GM23338 (cell line): ENCODE measurements at regions not wholly inside any gene's neighbourhood (a gene's known extent, or its start where the extent isn't known, plus 50 kb on each side); places are given as distances from the start of the nearest gene placed in this dataset.

Experiments used
- ATAC-seq: fragments of 200-7000 bp; cut with Tn5 transposase; 3 replicates; pipeline ENCODE4 v1.9.1; 2020
- DNase-seq: peaks from one replicate; pipeline ENCODE4 v3.0.0-alpha.2; 2015; ENCODE audit warnings: low spot score
- H2AFZ ChIP-seq: fragments of 200-600 bp; sonication (generic); 2 replicates; pipeline ENCODE4 v1.8.0; 2016; ENCODE audit warnings: antibody characterized with exemption, mild to moderate bottlenecking, moderate library complexity
- H3F3A ChIP-seq: fragments of 200-600 bp; sonication (generic); replicated peaks from 2 replicates; pipeline ENCODE4 v1.8.0; 2017; ENCODE audit warnings: antibody characterized with exemption, mixed run types, low read depth
- H3K27ac ChIP-seq: fragments of 200-600 bp; sonication (generic); 2 replicates; pipeline ENCODE4 v1.6.1; 2016; ENCODE audit warnings: low read depth
- H3K27me3 ChIP-seq: fragments of 200-600 bp; sonication (generic); 2 replicates; pipeline ENCODE4 v1.8.0; 2016; ENCODE audit warnings: mild to moderate bottlenecking, mixed run types, moderate library complexity; ENCODE audit not compliant: insufficient read depth
- H3K36me3 ChIP-seq: fragments of 200-600 bp; sonication (generic); 2 replicates; pipeline ENCODE4 v1.8.0; 2016; ENCODE audit warnings: mild to moderate bottlenecking; ENCODE audit not compliant: insufficient read depth
- H3K4me1 ChIP-seq: fragments of 200-600 bp; sonication (generic); 2 replicates; pipeline ENCODE4 v1.8.0; 2016; ENCODE audit warnings: mild to moderate bottlenecking, moderate library complexity; ENCODE audit not compliant: insufficient read depth
- H3K4me2 ChIP-seq: fragments of 200-600 bp; sonication (generic); 2 replicates; pipeline ENCODE4 v1.7.1; 2017; ENCODE audit warnings: mixed run types
- H3K4me3 ChIP-seq: fragments of 200-600 bp; sonication (generic); 2 replicates; pipeline ENCODE4 v1.6.1; 2016; ENCODE audit warnings: mixed run types
- H3K79me2 ChIP-seq: fragments of 200-600 bp; sonication (generic); replicated peaks from 2 replicates; pipeline ENCODE4 v1.8.0; 2017; ENCODE audit warnings: mild to moderate bottlenecking; ENCODE audit not compliant: insufficient read depth
- H3K9me2 ChIP-seq: fragments of 200-600 bp; sonication (generic); 2 replicates; pipeline ENCODE4 v1.8.0; 2017; ENCODE audit not compliant: insufficient read depth
- H4K20me1 ChIP-seq: fragments of 200-600 bp; sonication (generic); replicated peaks from 2 replicates; pipeline ENCODE4 v1.8.0; 2017; ENCODE audit warnings: mild to moderate bottlenecking; ENCODE audit not compliant: insufficient read depth
- H3K27ac Mint-ChIP-seq: 2 replicates; pipeline ENCODE4 v1.8.0; 2020; ENCODE audit warnings: inconsistent platforms, mild to moderate bottlenecking, moderate library complexity, mixed read lengths
- H3K27me3 Mint-ChIP-seq: 3 replicates; pipeline ENCODE4 v1.8.0; 2022; ENCODE audit warnings: low read depth, mild to moderate bottlenecking, moderate library complexity, mixed read lengths, inconsistent platforms; ENCODE audit not compliant: insufficient read depth, poor library complexity
- H3K36me3 Mint-ChIP-seq: 3 replicates; pipeline ENCODE4 v1.8.0; 2021; ENCODE audit warnings: low read depth, mild to moderate bottlenecking, inconsistent platforms, moderate library complexity, mixed read lengths
- H3K4me1 Mint-ChIP-seq: 3 replicates; pipeline ENCODE4 v1.8.0; 2020; ENCODE audit warnings: mild to moderate bottlenecking, inconsistent platforms, mixed read lengths
- H3K4me3 Mint-ChIP-seq: 3 replicates; pipeline ENCODE4 v1.8.0; 2021; ENCODE audit warnings: moderate library complexity, mild to moderate bottlenecking, inconsistent platforms, mixed read lengths
- H3K9me3 Mint-ChIP-seq: 3 replicates; pipeline ENCODE4 v1.8.0; 2020; ENCODE audit warnings: moderate library complexity, mild to moderate bottlenecking, inconsistent platforms, mixed read lengths
- CREB1 ChIP-seq: fragments of 250-450 bp; sonication (Bioruptor Pico); IDR thresholded peaks from 2 replicates; pipeline ENCODE4 v1.5.0; 2020; ENCODE audit warnings: low read depth, mild to moderate bottlenecking, moderate library complexity
- EZH2 ChIP-seq: fragments of 200-600 bp; sonication (generic); IDR thresholded peaks from one replicate; pipeline ENCODE4 v1.8.0; 2017; ENCODE audit warnings: antibody characterized with exemption, mild to moderate bottlenecking, low read depth; ENCODE audit not compliant: unreplicated experiment
- EZH2phosphoT487 ChIP-seq: fragments of 200-600 bp; sonication (generic); IDR thresholded peaks from one replicate; pipeline ENCODE4 v1.8.1; 2018; ENCODE audit warnings: antibody characterized with exemption; ENCODE audit not compliant: unreplicated experiment
- JUNB ChIP-seq: IDR thresholded peaks from one replicate; pipeline ENCODE4 v1.6.1; 2016; ENCODE audit warnings: antibody characterized with exemption; ENCODE audit not compliant: unreplicated experiment
- NANOG ChIP-seq: IDR thresholded peaks from 2 replicates; pipeline ENCODE4 v1.6.1; 2016; ENCODE audit warnings: antibody characterized with exemption, borderline replicate concordance
- STAT1 ChIP-seq: IDR thresholded peaks from one replicate; pipeline ENCODE4 v1.6.1; 2016; ENCODE audit warnings: antibody characterized with exemption; ENCODE audit not compliant: unreplicated experiment
- ZNF114 ChIP-seq: fragments of 250-450 bp; sonication (Bioruptor Pico); IDR thresholded peaks from 2 replicates; pipeline ENCODE4 v1.5.0; 2020; ENCODE audit warnings: mild to moderate bottlenecking, moderate library complexity
- ZNF331 ChIP-seq: fragments of 250-450 bp; sonication (Bioruptor Pico); IDR thresholded peaks from 2 replicates; pipeline ENCODE4 v1.5.0; 2020; ENCODE audit warnings: low read depth, mild to moderate bottlenecking, moderate library complexity
- TF ChIP-seq, protein P1 (sequence below): IDR thresholded peaks from one replicate; pipeline ENCODE4 v1.6.1; 2018; ENCODE audit warnings: antibody characterized with exemption; ENCODE audit not compliant: unreplicated experiment
- TF ChIP-seq, protein P2 (sequence below): IDR thresholded peaks from 2 replicates; pipeline ENCODE4 v1.6.1; 2016; ENCODE audit warnings: antibody characterized with exemption
- TF ChIP-seq, protein P3 (sequence below): fragments of 250-450 bp; sonication (Bioruptor Pico); IDR thresholded peaks from 2 replicates; pipeline ENCODE4 v1.5.0; 2020; ENCODE audit warnings: mild to moderate bottlenecking, moderate library complexity

DNA sequence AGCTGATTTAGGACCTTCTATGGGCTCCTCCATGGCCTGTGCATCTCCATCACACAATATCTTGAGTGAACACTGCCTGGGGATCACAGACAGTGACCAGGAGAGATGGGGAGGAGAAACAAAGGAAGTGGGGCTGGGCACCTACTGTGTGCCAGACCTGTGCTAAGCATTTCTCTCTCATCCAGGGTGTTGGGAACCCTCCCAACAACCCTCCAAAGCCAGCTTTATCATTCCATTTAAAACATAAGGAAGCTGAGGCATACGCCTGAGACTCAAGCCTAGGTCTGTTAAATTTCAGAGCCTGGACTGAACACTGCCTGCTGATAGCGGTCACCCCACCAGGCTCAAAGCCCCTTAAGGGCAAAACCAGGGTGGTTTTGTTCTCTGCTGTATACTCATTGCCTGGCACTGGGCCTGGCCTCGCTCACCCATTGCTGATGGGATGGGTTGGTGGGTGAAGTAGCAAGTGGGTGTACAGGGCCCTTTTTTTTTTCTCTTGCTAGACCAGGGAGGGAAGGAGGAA lies 130.1 kb downstream of the MN1 start (continued):
- TF ChIP-seq, protein P1, sequence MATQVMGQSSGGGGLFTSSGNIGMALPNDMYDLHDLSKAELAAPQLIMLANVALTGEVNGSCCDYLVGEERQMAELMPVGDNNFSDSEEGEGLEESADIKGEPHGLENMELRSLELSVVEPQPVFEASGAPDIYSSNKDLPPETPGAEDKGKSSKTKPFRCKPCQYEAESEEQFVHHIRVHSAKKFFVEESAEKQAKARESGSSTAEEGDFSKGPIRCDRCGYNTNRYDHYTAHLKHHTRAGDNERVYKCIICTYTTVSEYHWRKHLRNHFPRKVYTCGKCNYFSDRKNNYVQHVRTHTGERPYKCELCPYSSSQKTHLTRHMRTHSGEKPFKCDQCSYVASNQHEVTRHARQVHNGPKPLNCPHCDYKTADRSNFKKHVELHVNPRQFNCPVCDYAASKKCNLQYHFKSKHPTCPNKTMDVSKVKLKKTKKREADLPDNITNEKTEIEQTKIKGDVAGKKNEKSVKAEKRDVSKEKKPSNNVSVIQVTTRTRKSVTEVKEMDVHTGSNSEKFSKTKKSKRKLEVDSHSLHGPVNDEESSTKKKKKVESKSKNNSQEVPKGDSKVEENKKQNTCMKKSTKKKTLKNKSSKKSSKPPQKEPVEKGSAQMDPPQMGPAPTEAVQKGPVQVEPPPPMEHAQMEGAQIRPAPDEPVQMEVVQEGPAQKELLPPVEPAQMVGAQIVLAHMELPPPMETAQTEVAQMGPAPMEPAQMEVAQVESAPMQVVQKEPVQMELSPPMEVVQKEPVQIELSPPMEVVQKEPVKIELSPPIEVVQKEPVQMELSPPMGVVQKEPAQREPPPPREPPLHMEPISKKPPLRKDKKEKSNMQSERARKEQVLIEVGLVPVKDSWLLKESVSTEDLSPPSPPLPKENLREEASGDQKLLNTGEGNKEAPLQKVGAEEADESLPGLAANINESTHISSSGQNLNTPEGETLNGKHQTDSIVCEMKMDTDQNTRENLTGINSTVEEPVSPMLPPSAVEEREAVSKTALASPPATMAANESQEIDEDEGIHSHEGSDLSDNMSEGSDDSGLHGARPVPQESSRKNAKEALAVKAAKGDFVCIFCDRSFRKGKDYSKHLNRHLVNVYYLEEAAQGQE = no peak
- TF ChIP-seq, protein P2, sequence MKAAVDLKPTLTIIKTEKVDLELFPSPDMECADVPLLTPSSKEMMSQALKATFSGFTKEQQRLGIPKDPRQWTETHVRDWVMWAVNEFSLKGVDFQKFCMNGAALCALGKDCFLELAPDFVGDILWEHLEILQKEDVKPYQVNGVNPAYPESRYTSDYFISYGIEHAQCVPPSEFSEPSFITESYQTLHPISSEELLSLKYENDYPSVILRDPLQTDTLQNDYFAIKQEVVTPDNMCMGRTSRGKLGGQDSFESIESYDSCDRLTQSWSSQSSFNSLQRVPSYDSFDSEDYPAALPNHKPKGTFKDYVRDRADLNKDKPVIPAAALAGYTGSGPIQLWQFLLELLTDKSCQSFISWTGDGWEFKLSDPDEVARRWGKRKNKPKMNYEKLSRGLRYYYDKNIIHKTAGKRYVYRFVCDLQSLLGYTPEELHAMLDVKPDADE = no peak
- TF ChIP-seq ZNF331 (no peak), JUNB (no peak), EZH2 (no peak), NANOG (no peak), STAT1 (no peak), EZH2phosphoT487 (no peak), CREB1 (CRISPR knock-in tag) (no peak)

DNA sequence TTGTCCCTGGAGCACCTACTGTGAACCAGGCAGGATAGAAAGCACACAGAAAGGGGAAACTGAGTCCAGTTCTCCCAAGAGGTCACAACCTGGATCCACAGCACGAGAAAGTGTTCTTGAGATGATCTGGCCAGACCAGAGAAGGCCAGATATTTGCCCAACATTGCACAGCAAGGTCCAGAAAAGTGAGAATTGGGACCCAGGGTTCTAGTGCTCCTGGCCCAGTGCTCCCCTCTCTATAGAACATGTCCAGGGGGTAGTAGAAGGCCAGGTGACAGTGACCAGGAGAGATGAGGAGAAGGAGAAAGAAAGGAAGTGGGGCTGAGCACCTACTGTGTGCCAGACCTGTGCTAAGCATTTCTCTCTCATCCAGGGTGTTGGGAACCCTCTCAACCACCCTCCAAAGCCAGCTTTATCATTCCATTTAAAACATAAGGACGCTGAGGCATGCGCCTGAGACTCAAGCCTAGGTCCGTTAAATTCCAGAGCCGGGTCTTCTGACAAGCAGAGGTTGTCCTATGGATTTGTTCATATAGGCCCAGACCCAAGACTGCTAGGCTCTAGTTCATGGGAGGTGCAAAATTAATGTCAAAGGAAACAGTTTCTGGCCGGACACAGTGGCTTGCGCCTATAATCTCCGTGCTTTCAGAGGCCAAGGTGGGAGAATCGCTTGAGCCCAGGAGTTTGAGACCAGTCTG lies 128.7 kb downstream of the MN1 start:
- Mint-ChIP-seq H3K4me3 (no peak overlapping the region), H3K27ac (no peak overlapping the region), H3K9me3 (no peaks in the 10 kb centered on the region), H3K4me1 (peaks cover 31% of the 10 kb centered on the region), H3K36me3 (peaks cover 40% of the 10 kb centered on the region), H3K27me3 (peaks cover 17% of the 10 kb centered on the region)
- H3K36me3 ChIP-seq = peaks cover 19% of the 10 kb centered on the region
- H4K20me1 ChIP-seq = no peaks in the 10 kb centered on the region
- no peak overlapping the region for H3K27ac ChIP-seq
- H3K4me1 ChIP-seq = peaks cover 28% of the 10 kb centered on the region
- peaks cover 25% of the 10 kb centered on the region; the same call in 1 of the 2 replicates for H3F3A ChIP-seq
- no peak overlapping the region for H3K4me2 ChIP-seq
- DNase-seq = no peak
- H3K4me3 ChIP-seq = no peak overlapping the region
- H2AFZ ChIP-seq = no peak overlapping the region
- no peaks in the 10 kb centered on the region for H3K27me3 ChIP-seq
- 0 out of 2 replicates have a peak, but pooled peaks cover 4% of the 10 kb centered on the region for H3K79me2 ChIP-seq
- H3K9me2 ChIP-seq = no peaks in the 10 kb centered on the region
- ATAC-seq = no peak
- TF ChIP-seq, protein P3, sequence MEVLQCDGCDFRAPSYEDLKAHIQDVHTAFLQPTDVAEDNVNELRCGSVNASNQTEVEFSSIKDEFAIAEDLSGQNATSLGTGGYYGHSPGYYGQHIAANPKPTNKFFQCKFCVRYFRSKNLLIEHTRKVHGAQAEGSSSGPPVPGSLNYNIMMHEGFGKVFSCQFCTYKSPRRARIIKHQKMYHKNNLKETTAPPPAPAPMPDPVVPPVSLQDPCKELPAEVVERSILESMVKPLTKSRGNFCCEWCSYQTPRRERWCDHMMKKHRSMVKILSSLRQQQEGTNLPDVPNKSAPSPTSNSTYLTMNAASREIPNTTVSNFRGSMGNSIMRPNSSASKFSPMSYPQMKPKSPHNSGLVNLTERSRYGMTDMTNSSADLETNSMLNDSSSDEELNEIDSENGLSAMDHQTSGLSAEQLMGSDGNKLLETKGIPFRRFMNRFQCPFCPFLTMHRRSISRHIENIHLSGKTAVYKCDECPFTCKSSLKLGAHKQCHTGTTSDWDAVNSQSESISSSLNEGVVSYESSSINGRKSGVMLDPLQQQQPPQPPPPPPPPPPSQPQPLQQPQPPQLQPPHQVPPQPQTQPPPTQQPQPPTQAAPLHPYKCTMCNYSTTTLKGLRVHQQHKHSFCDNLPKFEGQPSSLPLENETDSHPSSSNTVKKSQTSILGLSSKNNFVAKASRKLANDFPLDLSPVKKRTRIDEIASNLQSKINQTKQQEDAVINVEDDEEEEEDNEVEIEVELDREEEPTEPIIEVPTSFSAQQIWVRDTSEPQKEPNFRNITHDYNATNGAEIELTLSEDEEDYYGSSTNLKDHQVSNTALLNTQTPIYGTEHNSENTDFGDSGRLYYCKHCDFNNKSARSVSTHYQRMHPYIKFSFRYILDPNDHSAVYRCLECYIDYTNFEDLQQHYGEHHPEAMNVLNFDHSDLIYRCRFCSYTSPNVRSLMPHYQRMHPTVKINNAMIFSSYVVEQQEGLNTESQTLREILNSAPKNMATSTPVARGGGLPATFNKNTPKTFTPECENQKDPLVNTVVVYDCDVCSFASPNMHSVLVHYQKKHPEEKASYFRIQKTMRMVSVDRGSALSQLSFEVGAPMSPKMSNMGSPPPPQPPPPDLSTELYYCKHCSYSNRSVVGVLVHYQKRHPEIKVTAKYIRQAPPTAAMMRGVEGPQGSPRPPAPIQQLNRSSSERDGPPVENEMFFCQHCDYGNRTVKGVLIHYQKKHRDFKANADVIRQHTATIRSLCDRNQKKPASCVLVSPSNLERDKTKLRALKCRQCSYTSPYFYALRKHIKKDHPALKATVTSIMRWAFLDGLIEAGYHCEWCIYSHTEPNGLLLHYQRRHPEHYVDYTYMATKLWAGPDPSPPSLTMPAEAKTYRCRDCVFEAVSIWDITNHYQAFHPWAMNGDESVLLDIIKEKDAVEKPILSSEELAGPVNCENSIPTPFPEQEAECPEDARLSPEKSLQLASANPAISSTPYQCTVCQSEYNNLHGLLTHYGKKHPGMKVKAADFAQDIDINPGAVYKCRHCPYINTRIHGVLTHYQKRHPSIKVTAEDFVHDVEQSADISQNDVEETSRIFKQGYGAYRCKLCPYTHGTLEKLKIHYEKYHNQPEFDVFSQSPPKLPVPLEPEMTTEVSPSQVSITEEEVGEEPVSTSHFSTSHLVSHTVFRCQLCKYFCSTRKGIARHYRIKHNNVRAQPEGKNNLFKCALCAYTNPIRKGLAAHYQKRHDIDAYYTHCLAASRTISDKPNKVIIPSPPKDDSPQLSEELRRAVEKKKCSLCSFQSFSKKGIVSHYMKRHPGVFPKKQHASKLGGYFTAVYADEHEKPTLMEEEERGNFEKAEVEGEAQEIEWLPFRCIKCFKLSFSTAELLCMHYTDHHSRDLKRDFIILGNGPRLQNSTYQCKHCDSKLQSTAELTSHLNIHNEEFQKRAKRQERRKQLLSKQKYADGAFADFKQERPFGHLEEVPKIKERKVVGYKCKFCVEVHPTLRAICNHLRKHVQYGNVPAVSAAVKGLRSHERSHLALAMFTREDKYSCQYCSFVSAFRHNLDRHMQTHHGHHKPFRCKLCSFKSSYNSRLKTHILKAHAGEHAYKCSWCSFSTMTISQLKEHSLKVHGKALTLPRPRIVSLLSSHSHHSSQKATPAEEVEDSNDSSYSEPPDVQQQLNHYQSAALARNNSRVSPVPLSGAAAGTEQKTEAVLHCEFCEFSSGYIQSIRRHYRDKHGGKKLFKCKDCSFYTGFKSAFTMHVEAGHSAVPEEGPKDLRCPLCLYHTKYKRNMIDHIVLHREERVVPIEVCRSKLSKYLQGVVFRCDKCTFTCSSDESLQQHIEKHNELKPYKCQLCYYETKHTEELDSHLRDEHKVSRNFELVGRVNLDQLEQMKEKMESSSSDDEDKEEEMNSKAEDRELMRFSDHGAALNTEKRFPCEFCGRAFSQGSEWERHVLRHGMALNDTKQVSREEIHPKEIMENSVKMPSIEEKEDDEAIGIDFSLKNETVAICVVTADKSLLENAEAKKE = no peak
- TF ChIP-seq EZH2 (no peak), EZH2phosphoT487 (no peak), STAT1 (no peak), JUNB (no peak), ZNF331 (no peak), ZNF114 (CRISPR knock-in tag) (no peak)
- TF ChIP-seq, protein P2 = no peak
